ENCODE measurements at regions not wholly inside any gene's neighbourhood (a gene's known extent, or its start where the extent isn't known, plus 50 kb on each side); places are given as distances from the start of the nearest gene placed in this dataset.

- H3K4me3 ChIP-seq (ENCODE audit: low read length): no peak overlapping the region
- DNase-seq (ENCODE audit: low read depth): peak; percentile 23
- TF ChIP-seq CTCF (conservative IDR thresholded peaks at IDR 0.05; ENCODE audit: low read depth, low read length): no peak
Observed at GRCh38 chr12:87930033-87930432, 99.2 kb downstream of the C12orf50 start.

- DNase-seq (ENCODE audit: low read depth): no peak
- no peak overlapping the region for H3K4me3 ChIP-seq (ENCODE audit: low read length)
- TF ChIP-seq CTCF (conservative IDR thresholded peaks at IDR 0.05; ENCODE audit: low read depth, low read length): no peak
Observed at GRCh38 chr12:87929346-87929745, 99.9 kb downstream of the C12orf50 start.

- DNase-seq (ENCODE audit: low read depth): no peak
- TF ChIP-seq CTCF (conservative IDR thresholded peaks at IDR 0.05; ENCODE audit: low read depth, low read length): no peak
- H3K4me3 ChIP-seq (ENCODE audit: low read length): no peak overlapping the region
Observed at GRCh38 chr12:87928031-87928430, 101.2 kb downstream of the C12orf50 start.

- TF ChIP-seq CTCF (conservative IDR thresholded peaks at IDR 0.05; ENCODE audit: low read depth, low read length): no peak
- DNase-seq (ENCODE audit: low read depth): no peak
Observed at GRCh38 chr12:87925021-87925420, 104.2 kb downstream of the C12orf50 start.

GRCh38 chr12:87924149-87924548 is 105.1 kb downstream of the C12orf50 start:
- TF ChIP-seq CTCF (conservative IDR thresholded peaks at IDR 0.05; ENCODE audit: low read depth, low read length): no peak
- H3K4me3 ChIP-seq (ENCODE audit: low read length): no peak overlapping the region
- no peak for DNase-seq (ENCODE audit: low read depth)

More at GRCh38 chr12:87925021-87925420, 104.2 kb downstream of the C12orf50 start:
- H3K4me3 ChIP-seq (ENCODE audit: low read length): no peak overlapping the region

GRCh38 chr12:87923361-87923760 is 105.8 kb downstream of the C12orf50 start:
- no peak for TF ChIP-seq CTCF (conservative IDR thresholded peaks at IDR 0.05; ENCODE audit: low read depth, low read length)
- no peak overlapping the region for H3K4me3 ChIP-seq (ENCODE audit: low read length)
- no peak for DNase-seq (ENCODE audit: low read depth)

GRCh38 chr12:87922736-87923135 is 106.5 kb downstream of the C12orf50 start:
- no peak for DNase-seq (ENCODE audit: low read depth)

More at GRCh38 chr12:87922736-87923135, 106.5 kb downstream of the C12orf50 start:
- H3K4me3 ChIP-seq (ENCODE audit: low read length): no peak overlapping the region
- no peak for TF ChIP-seq CTCF (conservative IDR thresholded peaks at IDR 0.05; ENCODE audit: low read depth, low read length)

Measured in retinal pigment epithelial cell (primary cell).